ENCODE measurements at regions not wholly inside any gene's neighbourhood (a gene's known extent, or its start where the extent isn't known, plus 50 kb on each side); places are given as distances from the start of the nearest gene placed in this dataset.

GRCh38 chr10:33712825-33713224 is 378.4 kb upstream of the NRP1 start:
- no peak overlapping the region for H3K27ac ChIP-seq
- no peak for DNase-seq (ENCODE audit: low spot score in 2 of 2)
- no peaks in the 10 kb centered on the region for H3K36me3 ChIP-seq
- H3K4me3 ChIP-seq: no peak overlapping the region
- no peaks in the 10 kb centered on the region for H3K4me1 ChIP-seq
- H3K27me3 ChIP-seq: no peaks in the 10 kb centered on the region
- TF ChIP-seq CTCF (IDR thresholded peaks at IDR 0.05): no peak
- H3K9me3 ChIP-seq: no peaks in the 10 kb centered on the region
- intact Hi-C loops (cut with DNase I): no loop called here

- no peak for TF ChIP-seq CTCF (IDR thresholded peaks at IDR 0.05)
- DNase-seq (ENCODE audit: low spot score in 2 of 2): no peak
- Histone ChIP-seq H3K4me3 (no peak overlapping the region), H3K9me3 (no peaks in the 10 kb centered on the region), H3K36me3 (no peaks in the 10 kb centered on the region), H3K4me1 (no peaks in the 10 kb centered on the region), H3K27ac (no peak overlapping the region), H3K27me3 (no peaks in the 10 kb centered on the region)
- intact Hi-C loops (cut with DNase I): no loop called here
These were observed 375.5 kb upstream of the NRP1 start for GRCh38 chr10:33710006-33710405.

- TF ChIP-seq CTCF (IDR thresholded peaks at IDR 0.05): no peak
- H3K4me3 ChIP-seq: no peak overlapping the region
- DNase-seq (ENCODE audit: low spot score in 2 of 2): no peak
- H3K27ac ChIP-seq: no peak overlapping the region
- H3K9me3 ChIP-seq: no peaks in the 10 kb centered on the region
- H3K27me3 ChIP-seq: no peaks in the 10 kb centered on the region
- intact Hi-C loops (cut with DNase I): no loop called here
- no peaks in the 10 kb centered on the region for H3K4me1 ChIP-seq
- no peaks in the 10 kb centered on the region for H3K36me3 ChIP-seq
These were observed 374.7 kb upstream of the NRP1 start for GRCh38 chr10:33709008-33709753.

DNA sequence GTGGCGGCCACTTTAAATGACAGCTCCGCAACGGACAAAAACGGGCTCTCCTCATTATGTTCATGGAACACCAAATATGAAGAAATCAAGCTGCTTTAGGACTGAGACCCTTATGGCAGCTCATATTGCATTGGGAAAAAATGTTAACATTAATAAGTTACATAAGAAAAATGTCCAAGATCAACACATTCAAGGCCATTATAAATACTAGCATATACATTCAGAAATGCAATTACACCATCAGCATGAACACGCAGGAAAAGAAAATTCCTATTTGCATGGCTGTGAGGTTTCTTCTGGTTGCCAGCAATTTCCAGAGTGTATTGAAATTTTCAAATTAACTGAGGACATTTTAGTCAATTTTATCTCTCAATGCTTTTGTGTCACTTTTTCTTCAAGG is 374.1 kb upstream of the NRP1 start:
- intact Hi-C loops (cut with DNase I): no loop called here
- no peak for DNase-seq (ENCODE audit: low spot score in 2 of 2)
- H3K27me3 ChIP-seq: no peaks in the 10 kb centered on the region
- no peaks in the 10 kb centered on the region for H3K4me1 ChIP-seq
- H3K9me3 ChIP-seq: no peaks in the 10 kb centered on the region
- no peak overlapping the region for H3K27ac ChIP-seq
- TF ChIP-seq CTCF (IDR thresholded peaks at IDR 0.05): no peak
- no peaks in the 10 kb centered on the region for H3K36me3 ChIP-seq
- no peak overlapping the region for H3K4me3 ChIP-seq

GRCh38 chr10:33706746-33707145 is 372.3 kb upstream of the NRP1 start:
- DNase-seq (ENCODE audit: low spot score in 2 of 2): no peak

More at GRCh38 chr10:33706746-33707145, 372.3 kb upstream of the NRP1 start:
- no peaks in the 10 kb centered on the region for H3K36me3 ChIP-seq
- H3K4me1 ChIP-seq: no peaks in the 10 kb centered on the region
- intact Hi-C loops (cut with DNase I): no loop called here
- no peak for TF ChIP-seq CTCF (IDR thresholded peaks at IDR 0.05)
- no peaks in the 10 kb centered on the region for H3K9me3 ChIP-seq
- H3K4me3 ChIP-seq: no peak overlapping the region
- H3K27ac ChIP-seq: no peak overlapping the region
- H3K27me3 ChIP-seq: no peaks in the 10 kb centered on the region

Data from ascending aorta (tissue), 2 donors.